ENCODE measurements at regions not wholly inside any gene's neighbourhood (a gene's known extent, or its start where the extent isn't known, plus 50 kb on each side); places are given as distances from the start of the nearest gene placed in this dataset.

DNA sequence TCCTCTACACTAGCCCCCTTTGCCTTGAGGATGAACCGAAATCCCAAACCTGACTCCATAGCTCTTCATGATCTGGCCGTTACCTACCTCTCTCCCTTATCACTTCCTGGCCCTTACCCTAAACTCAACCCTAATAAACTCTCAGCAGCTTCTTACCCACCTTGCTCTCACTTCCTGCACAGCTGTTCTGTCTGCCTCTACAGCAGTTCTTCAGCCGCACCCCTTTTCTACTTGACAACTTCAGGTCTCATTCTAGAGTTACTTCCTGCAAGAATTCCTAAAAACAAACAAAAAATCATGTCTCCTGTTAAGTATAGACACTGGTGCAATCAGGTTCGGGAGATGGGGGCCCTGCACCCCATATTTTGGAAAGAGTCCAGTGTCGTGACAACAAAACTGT lies 239.9 kb upstream of the CELF2 start:
- Histone ChIP-seq H3K27me3 (ENCODE audit: control insufficient read depth in 3 of 3, insufficient read depth in 3 of 3, low read length in 3 of 3) (no peaks in the 10 kb centered on the region), H3K4me1 (ENCODE audit: control insufficient read depth in 3 of 3, insufficient read depth in 2 of 3, low read depth in 1 of 3, low read length in 2 of 3) (no peaks in the 10 kb centered on the region), H3K36me3 (ENCODE audit: control insufficient read depth in 3 of 3, insufficient read depth in 2 of 3, low read depth in 1 of 3, low read length in 3 of 3) (no peaks in the 10 kb centered on the region), H3K9me3 (ENCODE audit: control insufficient read depth in 2 of 2, insufficient read depth in 1 of 2, low read depth in 1 of 2, low read length in 1 of 2) (no peaks in the 10 kb centered on the region), H3K27ac (ENCODE audit: low read depth in 1 of 3, low read length in 2 of 3) (no peak overlapping the region), H3K4me3 (ENCODE audit: low read depth in 1 of 3, low read length in 3 of 3) (no peak overlapping the region)
- WGBS, 3 donors, result 79 to 83% (median 81%) methylated on average over 5 of the region's 5 CpGs
- no peak for FAIRE-seq
- no peak for DNase-seq

DNA sequence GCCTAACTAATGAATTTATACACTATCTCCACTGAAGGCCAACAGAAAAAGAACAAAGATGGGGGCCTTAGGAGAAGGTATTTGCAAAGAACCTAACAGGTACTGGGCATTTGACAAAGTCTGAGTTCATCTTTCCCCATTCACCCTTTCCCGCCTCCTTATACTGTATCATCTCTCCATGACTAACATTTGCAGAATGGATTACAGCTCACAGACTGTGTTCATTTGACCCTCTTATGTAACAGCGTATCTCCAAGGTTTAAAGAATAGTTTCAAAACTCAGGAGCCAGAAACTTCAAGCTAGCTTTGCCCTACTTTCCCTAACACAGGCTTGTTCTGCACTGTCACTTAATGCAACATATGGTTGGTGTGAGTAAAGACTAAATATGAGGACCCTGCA lies 238.7 kb upstream of the CELF2 start:
- no peak for FAIRE-seq

DNA sequence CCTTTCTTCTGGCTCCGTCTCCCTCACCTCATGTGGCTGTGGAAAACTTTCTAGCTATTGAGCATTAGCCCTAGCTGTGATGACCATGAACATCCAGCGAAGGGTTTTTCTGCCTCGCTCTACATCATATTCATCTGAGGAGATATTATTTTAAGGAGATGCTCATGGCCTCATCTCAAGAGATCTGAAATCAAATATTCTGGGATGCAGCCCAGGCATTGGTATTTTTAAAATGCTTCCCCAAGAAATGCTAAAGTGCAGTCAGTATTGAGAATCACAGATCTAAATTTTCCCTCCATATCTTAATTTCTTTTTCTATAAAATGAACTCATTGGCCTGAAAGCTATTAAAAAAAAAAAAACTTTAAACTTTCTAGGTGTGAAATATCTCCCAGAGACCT lies 238.2 kb upstream of the CELF2 start:
- H3K9me3 ChIP-seq (ENCODE audit: control insufficient read depth in 2 of 2, insufficient read depth in 1 of 2, low read depth in 1 of 2, low read length in 1 of 2), result peaks cover 0 to 6% of the 10 kb centered on the region in 2 donors
- 68 to 92% (median 86%) methylated on average over 3 of the region's 3 CpGs for WGBS, 3 donors
- FAIRE-seq (no peak), DNase-seq (no peak)
- H3K27me3 ChIP-seq (ENCODE audit: control insufficient read depth in 3 of 3, insufficient read depth in 3 of 3, low read length in 3 of 3), result no peaks in the 10 kb centered on the region
- H3K27ac ChIP-seq (ENCODE audit: low read depth in 1 of 3, low read length in 2 of 3), result no peak overlapping the region
- H3K4me3 ChIP-seq (ENCODE audit: low read depth in 1 of 3, low read length in 3 of 3), result no peak overlapping the region
- no peaks in the 10 kb centered on the region for H3K36me3 ChIP-seq (ENCODE audit: control insufficient read depth in 3 of 3, insufficient read depth in 2 of 3, low read depth in 1 of 3, low read length in 3 of 3)
- H3K4me1 ChIP-seq (ENCODE audit: control insufficient read depth in 3 of 3, insufficient read depth in 2 of 3, low read depth in 1 of 3, low read length in 2 of 3), result no peaks in the 10 kb centered on the region

More for the DNA sequence above, 238.7 kb upstream of the CELF2 start:
- no peak for DNase-seq
- Histone ChIP-seq H3K4me1 (ENCODE audit: control insufficient read depth in 3 of 3, insufficient read depth in 2 of 3, low read depth in 1 of 3, low read length in 2 of 3) (no peaks in the 10 kb centered on the region), H3K27me3 (ENCODE audit: control insufficient read depth in 3 of 3, insufficient read depth in 3 of 3, low read length in 3 of 3) (no peaks in the 10 kb centered on the region), H3K36me3 (ENCODE audit: control insufficient read depth in 3 of 3, insufficient read depth in 2 of 3, low read depth in 1 of 3, low read length in 3 of 3) (no peaks in the 10 kb centered on the region), H3K27ac (ENCODE audit: low read depth in 1 of 3, low read length in 2 of 3) (no peak overlapping the region), H3K4me3 (ENCODE audit: low read depth in 1 of 3, low read length in 3 of 3) (no peak overlapping the region), H3K9me3 (ENCODE audit: control insufficient read depth in 2 of 2, insufficient read depth in 1 of 2, low read depth in 1 of 2, low read length in 1 of 2) (peaks cover 0 to 1% of the 10 kb centered on the region in 2 donors)
- WGBS, 3 donors, result 88 to 90% (median 89%) methylated on average over 2 of the region's 2 CpGs

DNA sequence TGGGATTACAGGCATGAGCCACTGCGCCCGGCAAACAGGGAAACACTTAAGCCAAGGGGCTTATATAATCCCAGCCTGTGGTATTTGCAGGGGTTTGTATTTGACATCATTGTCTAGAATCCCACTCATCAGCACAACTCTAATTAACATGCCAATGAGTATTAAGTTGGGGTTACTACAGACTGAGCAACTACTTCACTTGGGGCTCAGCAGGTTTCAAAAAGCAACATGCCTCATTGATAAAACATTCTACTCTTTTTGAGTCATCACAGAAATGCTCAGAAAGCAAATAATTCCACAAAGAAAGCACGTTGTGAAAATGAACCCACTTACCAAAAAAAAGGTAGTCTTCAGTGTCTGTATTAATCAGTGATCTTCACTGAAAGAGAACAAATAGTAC lies 236.9 kb upstream of the CELF2 start:
- Histone ChIP-seq H3K4me1 (ENCODE audit: control insufficient read depth in 3 of 3, insufficient read depth in 2 of 3, low read depth in 1 of 3, low read length in 2 of 3) (no peaks in the 10 kb centered on the region), H3K36me3 (ENCODE audit: control insufficient read depth in 3 of 3, insufficient read depth in 2 of 3, low read depth in 1 of 3, low read length in 3 of 3) (no peaks in the 10 kb centered on the region), H3K4me3 (ENCODE audit: low read depth in 1 of 3, low read length in 3 of 3) (no peak overlapping the region), H3K27ac (ENCODE audit: low read depth in 1 of 3, low read length in 2 of 3) (no peak overlapping the region), H3K27me3 (ENCODE audit: control insufficient read depth in 3 of 3, insufficient read depth in 3 of 3, low read length in 3 of 3) (no peaks in the 10 kb centered on the region), H3K9me3 (ENCODE audit: control insufficient read depth in 2 of 2, insufficient read depth in 1 of 2, low read depth in 1 of 2, low read length in 1 of 2) (peaks cover 0 to 7% of the 10 kb centered on the region in 2 donors)
- 76 to 82% (median 81%) methylated on average over 3 of the region's 3 CpGs for whole genome bisulfite sequencing, 3 donors
- FAIRE-seq (no peak), DNase-seq (no peak)

DNA sequence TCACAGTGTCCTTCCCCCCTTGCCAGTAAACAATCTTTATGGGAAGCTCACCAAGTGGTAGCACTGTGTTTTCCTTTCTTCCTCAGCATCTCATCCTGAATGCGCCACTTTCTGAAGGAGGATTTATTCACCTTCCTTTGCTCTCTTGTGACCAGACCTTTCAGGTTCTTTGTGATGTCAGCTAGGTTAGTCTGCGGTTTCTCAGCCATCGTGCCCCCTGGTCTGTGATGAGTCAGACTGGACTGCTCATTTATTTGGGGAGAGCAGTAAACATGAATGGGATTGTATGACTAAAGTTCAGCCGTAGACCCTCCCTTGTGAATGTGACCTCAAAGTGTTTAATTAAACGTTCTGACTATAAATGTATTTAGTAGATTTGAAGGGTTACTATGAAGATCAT lies 235.1 kb upstream of the CELF2 start:
- WGBS, 3 donors, result 66 to 81% (median 72%) methylated on average over 5 of the region's 5 CpGs
- H3K27ac ChIP-seq (ENCODE audit: low read depth in 1 of 3, low read length in 2 of 3), result no peak overlapping the region
- H3K4me3 ChIP-seq (ENCODE audit: low read depth in 1 of 3, low read length in 3 of 3), result no peak overlapping the region
- H3K36me3 ChIP-seq (ENCODE audit: control insufficient read depth in 3 of 3, insufficient read depth in 2 of 3, low read depth in 1 of 3, low read length in 3 of 3), result no peaks in the 10 kb centered on the region
- FAIRE-seq, result no peak
- H3K9me3 ChIP-seq (ENCODE audit: control insufficient read depth in 2 of 2, insufficient read depth in 1 of 2, low read depth in 1 of 2, low read length in 1 of 2), result peaks cover 0 to 7% of the 10 kb centered on the region in 2 donors
- no peaks in the 10 kb centered on the region for H3K27me3 ChIP-seq (ENCODE audit: control insufficient read depth in 3 of 3, insufficient read depth in 3 of 3, low read length in 3 of 3)
- no peaks in the 10 kb centered on the region for H3K4me1 ChIP-seq (ENCODE audit: control insufficient read depth in 3 of 3, insufficient read depth in 2 of 3, low read depth in 1 of 3, low read length in 2 of 3)
- DNase-seq, result no peak

DNA sequence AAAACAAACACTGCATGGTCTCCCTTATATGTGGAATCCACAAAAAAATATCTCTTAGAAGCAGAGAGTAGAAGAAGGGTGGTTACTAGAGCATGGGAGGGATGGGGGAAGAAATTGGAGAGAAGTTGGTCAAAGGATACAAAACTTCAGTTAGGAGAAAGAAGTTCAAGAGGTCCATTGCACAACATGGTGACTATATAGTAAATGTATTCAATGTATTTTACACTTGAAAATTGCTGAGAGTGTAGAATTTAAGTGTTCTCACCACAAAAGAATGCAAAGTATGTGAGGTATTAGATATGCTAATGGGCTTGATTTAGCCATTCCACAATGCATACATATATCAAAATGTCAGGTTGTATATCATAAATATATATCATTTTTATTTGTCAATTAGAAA lies 232.0 kb upstream of the CELF2 start:
- H3K27ac ChIP-seq (ENCODE audit: low read depth in 1 of 3, low read length in 2 of 3), result no peak overlapping the region
- no peak overlapping the region for H3K4me3 ChIP-seq (ENCODE audit: low read depth in 1 of 3, low read length in 3 of 3)
- DNase-seq, result no peak
- H3K9me3 ChIP-seq (ENCODE audit: control insufficient read depth in 2 of 2, insufficient read depth in 1 of 2, low read depth in 1 of 2, low read length in 1 of 2), result peaks cover 0 to 7% of the 10 kb centered on the region in 2 donors
- H3K4me1 ChIP-seq (ENCODE audit: control insufficient read depth in 3 of 3, insufficient read depth in 2 of 3, low read depth in 1 of 3, low read length in 2 of 3), result no peaks in the 10 kb centered on the region
- FAIRE-seq, result no peak
- no peaks in the 10 kb centered on the region for H3K36me3 ChIP-seq (ENCODE audit: control insufficient read depth in 3 of 3, insufficient read depth in 2 of 3, low read depth in 1 of 3, low read length in 3 of 3)
- H3K27me3 ChIP-seq (ENCODE audit: control insufficient read depth in 3 of 3, insufficient read depth in 3 of 3, low read length in 3 of 3), result no peaks in the 10 kb centered on the region

DNA sequence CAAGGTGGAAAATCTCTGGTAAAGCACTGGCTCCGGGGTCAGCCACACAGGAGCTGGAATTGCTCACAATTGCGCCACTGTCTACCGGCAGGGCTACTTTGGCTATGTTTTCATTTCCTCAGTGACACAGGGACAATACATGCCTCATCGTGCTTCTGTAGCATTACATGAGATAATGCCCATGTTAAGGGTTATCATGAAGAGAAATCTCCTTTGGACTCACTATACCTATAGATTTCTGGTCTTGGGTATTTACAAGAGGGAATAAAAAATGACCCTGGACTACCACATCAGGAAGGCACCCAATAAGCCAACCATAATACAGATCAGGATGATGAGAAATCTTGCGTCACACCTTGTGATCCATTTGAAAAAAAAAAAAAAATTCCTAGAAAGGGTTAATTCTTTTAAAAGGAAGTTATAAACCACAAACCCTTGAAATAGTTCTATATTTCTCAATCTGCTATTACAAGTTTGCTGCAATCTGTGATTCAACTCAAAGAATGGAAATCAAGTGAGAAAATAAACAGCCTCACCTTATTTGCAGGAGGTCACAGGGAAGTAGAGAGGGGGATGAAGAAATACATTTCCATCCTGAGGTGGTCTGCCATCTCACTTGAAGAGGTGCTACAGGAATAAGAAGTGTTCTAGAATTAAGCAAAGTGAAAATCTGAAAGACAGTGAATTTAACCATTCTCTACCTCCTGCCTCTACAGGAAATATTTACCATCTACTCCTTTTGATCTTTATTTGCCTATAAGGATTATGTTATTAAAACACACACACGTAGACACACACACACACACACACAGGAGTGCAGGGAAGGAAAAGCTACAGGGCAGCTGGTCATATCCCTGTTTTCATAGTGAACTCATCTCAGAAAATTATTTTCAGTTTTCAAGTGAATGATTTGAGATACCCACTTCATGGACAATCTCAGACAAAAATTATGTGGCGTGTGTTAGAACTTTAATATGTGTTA lies 231.3 kb upstream of the CELF2 start:
- H3K4me3 ChIP-seq (ENCODE audit: low read depth in 1 of 3, low read length in 3 of 3), result no peak overlapping the region
- WGBS, 3 donors, result 74 to 83% (median 78%) methylated on average over 7 of the region's 7 CpGs
- no peaks in the 10 kb centered on the region for H3K36me3 ChIP-seq (ENCODE audit: control insufficient read depth in 3 of 3, insufficient read depth in 2 of 3, low read depth in 1 of 3, low read length in 3 of 3)
- H3K27ac ChIP-seq (ENCODE audit: low read depth in 1 of 3, low read length in 2 of 3), result no peak overlapping the region
- FAIRE-seq (no peak), DNase-seq (no peak)
- peaks cover 0 to 7% of the 10 kb centered on the region in 2 donors for H3K9me3 ChIP-seq (ENCODE audit: control insufficient read depth in 2 of 2, insufficient read depth in 1 of 2, low read depth in 1 of 2, low read length in 1 of 2)
- no peaks in the 10 kb centered on the region for H3K27me3 ChIP-seq (ENCODE audit: control insufficient read depth in 3 of 3, insufficient read depth in 3 of 3, low read length in 3 of 3)
- no peaks in the 10 kb centered on the region for H3K4me1 ChIP-seq (ENCODE audit: control insufficient read depth in 3 of 3, insufficient read depth in 2 of 3, low read depth in 1 of 3, low read length in 2 of 3)

DNA sequence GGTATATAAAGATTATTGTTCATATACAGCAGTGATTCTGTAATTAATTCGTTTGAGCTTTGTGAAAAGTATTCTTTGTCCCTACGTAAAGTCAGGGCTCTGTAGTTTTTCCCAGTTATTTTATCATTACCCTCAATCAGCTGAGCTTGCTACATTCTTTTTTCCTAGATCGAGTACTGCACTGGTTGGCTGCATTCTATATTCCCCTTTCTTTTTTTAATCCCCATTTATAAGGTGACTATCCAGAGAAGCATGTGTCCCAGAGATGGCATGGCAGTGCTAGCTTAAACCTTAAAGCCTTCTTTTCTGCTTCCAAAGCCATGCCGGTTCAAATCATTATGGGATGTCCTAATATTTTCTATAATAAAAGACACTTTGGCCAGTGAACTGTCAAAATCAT lies 230.1 kb upstream of the CELF2 start:
- H3K27me3 ChIP-seq (ENCODE audit: control insufficient read depth in 3 of 3, insufficient read depth in 3 of 3, low read length in 3 of 3), result no peaks in the 10 kb centered on the region
- H3K4me3 ChIP-seq (ENCODE audit: low read depth in 1 of 3, low read length in 3 of 3), result no peak overlapping the region
- H3K36me3 ChIP-seq (ENCODE audit: control insufficient read depth in 3 of 3, insufficient read depth in 2 of 3, low read depth in 1 of 3, low read length in 3 of 3), result no peaks in the 10 kb centered on the region
- no peak overlapping the region for H3K27ac ChIP-seq (ENCODE audit: low read depth in 1 of 3, low read length in 2 of 3)
- DNase-seq (no peak), FAIRE-seq (no peak)
- WGBS, 3 donors, result 65 to 68% (median 67%) methylated on average over 4 of the region's 4 CpGs
- H3K9me3 ChIP-seq (ENCODE audit: control insufficient read depth in 2 of 2, insufficient read depth in 1 of 2, low read depth in 1 of 2, low read length in 1 of 2), result peaks cover 0 to 7% of the 10 kb centered on the region in 2 donors
- no peaks in the 10 kb centered on the region for H3K4me1 ChIP-seq (ENCODE audit: control insufficient read depth in 3 of 3, insufficient read depth in 2 of 3, low read depth in 1 of 3, low read length in 2 of 3)

DNA sequence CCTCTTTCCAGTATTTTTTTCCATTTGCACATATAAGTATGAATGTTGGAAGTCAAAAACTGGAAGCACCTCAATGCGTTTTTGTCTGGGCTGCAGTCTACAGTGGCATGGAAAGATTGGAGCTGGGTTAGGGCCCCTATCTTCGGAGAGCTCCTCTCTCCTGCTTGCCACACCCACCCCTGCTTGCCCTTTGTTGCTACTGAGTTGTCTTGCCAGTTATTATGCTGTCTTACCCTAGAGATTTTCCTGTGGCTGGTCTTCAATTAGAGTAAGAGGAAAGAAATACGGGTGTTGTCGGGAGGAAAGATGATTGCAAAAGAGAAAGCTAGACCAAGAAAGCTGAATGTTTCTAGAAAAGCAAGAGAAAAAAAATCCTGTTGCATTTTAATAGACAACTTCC lies 228.9 kb upstream of the CELF2 start:
- Histone ChIP-seq H3K9me3 (ENCODE audit: control insufficient read depth in 2 of 2, insufficient read depth in 1 of 2, low read depth in 1 of 2, low read length in 1 of 2) (peaks cover 0 to 7% of the 10 kb centered on the region in 2 donors), H3K4me3 (ENCODE audit: low read depth in 1 of 3, low read length in 3 of 3) (no peak overlapping the region), H3K27ac (ENCODE audit: low read depth in 1 of 3, low read length in 2 of 3) (no peak overlapping the region), H3K4me1 (ENCODE audit: control insufficient read depth in 3 of 3, insufficient read depth in 2 of 3, low read depth in 1 of 3, low read length in 2 of 3) (no peaks in the 10 kb centered on the region), H3K27me3 (ENCODE audit: control insufficient read depth in 3 of 3, insufficient read depth in 3 of 3, low read length in 3 of 3) (no peaks in the 10 kb centered on the region), H3K36me3 (ENCODE audit: control insufficient read depth in 3 of 3, insufficient read depth in 2 of 3, low read depth in 1 of 3, low read length in 3 of 3) (no peaks in the 10 kb centered on the region)
- FAIRE-seq (no peak), DNase-seq (no peak)
- 69 to 79% (median 72%) methylated on average over 4 of the region's 4 CpGs for WGBS, 3 donors

All from small intestine (tissue), 7 donors.